Anterior cingulate cortex (tissue), 58 donors: ENCODE measurements at regions not wholly inside any gene's neighbourhood (a gene's known extent, or its start where the extent isn't known, plus 50 kb on each side); places are given as distances from the start of the nearest gene placed in this dataset.
"Not testable (repeated sequence)": the region's sequence is repeated elsewhere in the genome, so short reads cannot be mapped to it uniquely, and the experiment has no call there.

Source experiments
- DNase-seq, 58 donors: peaks; one replicate each; lab custom pipeline; 2025; lab: John Stamatoyannopoulos, UW

DNA sequence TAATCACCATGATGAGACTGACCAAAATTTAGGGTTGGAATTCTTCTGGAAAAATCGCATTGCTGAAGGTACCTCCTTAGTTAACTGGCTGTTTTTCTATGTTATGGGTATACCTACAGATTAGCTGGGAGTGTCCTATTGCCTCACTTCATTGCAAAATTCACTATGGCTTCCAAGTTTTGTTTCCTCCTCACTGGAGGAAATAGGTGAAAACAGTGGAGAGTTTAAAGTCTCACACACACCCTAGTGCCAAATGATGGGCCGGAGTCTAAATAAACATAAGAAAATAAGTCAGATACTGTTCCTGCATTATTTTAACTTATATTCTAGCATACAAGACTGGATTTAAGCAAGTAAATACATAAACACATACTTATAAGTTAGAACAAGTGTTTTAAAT, 98.2 kb downstream of the AHR start:
- DNase-seq = no peak

DNA sequence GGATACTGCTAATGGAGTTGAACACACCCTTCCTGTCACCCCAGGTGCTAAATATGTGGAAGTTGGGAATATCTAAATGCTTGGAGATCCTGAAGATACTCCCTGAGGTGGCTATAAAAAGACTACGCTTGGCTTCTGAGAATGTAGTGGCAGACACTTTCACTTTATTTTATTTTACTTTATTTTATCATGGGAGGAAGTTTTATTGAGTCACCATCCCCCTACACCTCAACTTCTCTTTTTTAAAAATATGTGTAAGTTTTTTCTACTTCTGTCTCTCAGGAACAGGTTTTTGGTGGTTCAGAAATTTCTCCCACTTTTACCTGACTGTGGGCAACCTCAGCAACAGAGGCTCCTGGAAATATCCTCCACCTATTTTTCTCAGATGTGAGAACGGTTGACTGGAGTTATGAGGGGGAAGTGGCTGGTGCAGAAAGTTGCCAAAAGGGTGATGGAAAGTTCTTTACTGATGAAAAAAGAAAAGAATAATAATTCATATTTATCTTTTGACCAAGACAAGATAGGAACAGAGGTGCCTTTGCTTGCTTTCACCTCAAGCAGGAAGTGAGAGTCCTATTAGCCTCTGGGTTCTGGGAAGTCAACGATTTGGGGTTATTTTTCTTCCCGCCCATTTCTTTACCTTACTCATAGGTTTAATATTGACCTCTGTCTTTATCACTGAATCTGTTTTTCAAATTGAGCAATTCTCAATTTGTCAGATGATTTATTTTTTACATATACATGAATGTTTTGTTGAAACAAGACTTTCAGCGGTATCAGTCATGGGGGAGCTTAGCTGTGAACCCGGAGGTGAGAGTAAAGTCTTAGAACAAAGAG, 103.6 kb downstream of the AHR start:
- no peak for DNase-seq

DNA sequence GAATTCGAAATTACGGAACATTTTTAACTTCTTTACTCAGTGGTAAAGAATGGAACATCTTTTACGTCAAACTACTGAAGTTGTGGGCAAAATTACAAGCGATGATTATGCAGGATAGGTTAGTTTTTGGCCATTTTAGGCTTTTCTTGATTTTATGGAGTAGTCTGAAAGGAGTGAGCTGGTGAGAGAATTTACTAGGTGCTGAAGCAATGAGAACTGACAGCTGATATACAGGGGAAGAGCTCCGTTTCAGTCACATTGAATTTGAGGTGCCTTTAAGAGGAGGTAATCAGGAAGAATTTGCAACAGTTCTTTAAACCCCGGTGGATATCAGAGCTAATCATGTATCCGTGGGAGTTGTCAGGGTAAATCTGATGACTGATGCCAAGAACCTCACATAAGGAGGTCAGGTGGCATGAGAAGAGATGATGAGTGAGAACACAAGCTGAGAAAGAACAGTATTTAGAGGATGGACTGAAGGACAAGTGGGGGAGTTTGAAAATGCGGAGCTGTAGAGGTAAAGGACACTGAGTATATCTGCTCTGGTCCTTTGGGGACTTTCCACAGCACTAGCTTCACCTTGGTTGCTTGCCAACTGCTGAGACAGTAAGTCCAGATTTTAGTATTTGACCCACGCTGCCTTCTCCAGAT, 104.3 kb downstream of the AHR start:
- DNase-seq = no peak

DNA sequence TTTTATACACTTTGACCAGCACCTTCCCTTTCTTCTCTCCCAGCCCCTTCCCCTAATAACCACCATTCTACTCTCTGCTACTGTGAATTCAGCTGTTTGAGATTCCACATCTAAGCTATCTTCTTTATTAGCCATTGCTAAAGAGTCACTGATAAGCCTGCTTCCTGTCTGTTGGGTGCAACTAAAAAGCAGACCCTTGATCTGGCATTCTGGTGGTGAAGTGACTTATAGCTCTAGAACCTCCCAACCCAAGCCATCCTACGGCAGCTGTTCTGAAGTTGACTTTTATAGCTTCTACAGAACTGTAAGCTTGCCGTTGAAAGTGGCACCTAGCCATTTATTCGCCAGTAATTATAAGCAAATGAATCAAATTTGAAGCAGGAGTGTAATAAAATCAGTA, 105.6 kb downstream of the AHR start:
- no peak for DNase-seq

DNA sequence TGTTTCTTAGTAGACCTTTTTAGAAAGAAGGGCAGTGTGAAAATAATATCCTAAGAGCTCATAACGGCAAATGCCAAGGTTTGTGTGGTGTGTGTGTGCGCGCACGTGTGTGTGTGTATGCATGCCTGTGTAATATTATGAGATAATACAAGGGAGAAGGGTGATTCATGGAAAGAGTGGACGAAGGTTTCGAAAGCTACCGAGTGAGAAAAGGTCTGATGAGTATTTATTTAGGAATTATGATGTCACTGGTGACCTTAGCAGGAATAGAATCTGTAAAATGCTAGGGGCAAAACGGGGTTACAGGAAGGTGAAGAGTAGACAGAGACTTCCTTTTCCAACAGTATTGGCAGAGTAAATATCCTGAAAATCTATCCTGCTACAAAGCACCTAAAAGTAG, 107.3 kb downstream of the AHR start:
- DNase-seq = no peak

DNA sequence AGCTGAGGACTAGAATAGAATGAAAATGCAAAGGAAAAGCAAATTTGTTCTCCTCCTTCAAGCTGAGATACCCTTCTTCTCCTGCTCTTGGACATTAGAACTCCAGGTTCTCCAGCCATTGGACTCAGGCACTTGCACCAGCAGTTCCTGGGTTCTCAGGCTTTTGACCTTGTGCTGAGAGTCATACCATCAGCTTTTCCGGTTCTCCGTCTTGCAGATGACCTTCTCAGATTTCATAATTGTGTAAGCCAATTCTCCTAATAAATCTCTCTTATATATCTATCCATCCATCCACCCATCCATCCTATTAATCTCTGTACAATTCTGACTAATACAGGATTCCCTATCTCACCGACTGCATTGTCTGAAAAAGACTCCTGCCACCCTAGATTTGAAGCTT, 108.3 kb downstream of the AHR start:
- DNase-seq = no peak

DNA sequence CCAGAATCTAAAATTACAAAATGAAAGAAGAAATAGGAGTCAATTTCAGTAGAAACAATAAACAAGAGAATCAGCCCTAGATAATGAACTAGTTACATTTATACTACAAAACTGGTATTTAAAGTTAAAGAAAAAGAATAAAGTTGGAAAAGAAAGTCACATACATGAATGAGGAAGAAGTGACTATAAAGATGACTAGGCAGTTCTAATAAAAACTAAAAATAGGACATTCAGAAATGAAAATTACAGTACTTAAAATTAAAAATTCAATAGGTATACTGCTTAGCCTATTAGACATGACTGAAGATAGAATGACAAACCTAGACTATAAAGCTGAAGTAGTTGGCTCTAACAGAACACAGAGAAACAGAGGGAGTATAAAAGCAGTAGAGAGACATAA, 108.8 kb downstream of the AHR start:
- no peak for DNase-seq

DNA sequence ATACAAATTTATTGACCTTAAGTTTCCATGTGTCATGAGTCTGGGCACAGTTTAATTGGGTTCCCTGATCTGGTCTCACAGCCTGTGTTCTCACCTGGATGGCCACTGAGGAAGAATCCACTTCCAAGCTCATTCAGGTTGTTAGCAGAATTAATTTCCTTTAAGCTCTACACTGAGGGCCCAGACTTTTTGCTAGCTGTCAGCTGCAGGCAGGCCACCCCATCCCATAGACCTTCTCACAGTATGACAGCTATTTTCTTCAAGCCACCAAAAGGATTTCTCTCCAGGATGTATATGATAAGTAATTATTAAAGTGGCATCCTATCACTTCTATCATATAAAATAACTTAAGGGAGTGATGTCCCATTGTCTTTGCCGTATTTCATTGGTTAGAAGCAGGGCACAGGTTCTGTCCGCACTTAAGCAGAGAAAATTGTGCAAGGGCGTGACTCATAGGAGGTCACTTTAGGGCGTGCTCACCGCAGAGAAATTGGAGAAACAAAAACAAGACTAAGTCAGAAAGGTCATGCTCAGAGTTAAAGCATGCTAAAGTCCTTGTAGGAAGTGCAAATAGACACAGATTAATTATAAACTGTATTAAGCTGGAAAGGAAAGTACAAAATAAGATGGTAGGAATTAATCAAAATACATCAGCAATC, 109.9 kb downstream of the AHR start:
- DNase-seq = no peak

DNA sequence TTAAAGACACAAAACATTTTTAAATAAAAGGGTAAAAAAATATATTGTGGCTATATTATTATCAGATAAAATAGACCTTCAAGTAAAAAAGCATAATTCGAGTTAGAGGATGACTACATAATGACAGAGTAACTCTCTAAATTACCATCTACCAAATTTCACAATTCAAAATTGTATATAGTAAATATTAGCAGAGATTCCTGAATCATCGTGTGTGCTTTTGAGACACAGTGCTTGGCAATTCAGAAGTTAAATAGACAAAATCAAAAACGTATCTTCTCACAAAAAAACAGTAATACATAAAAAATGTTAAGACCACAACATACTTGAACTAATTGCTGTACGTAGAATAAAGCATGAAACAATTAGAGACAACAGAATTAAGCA, 110.4 kb downstream of the AHR start:
- no peak for DNase-seq

DNA sequence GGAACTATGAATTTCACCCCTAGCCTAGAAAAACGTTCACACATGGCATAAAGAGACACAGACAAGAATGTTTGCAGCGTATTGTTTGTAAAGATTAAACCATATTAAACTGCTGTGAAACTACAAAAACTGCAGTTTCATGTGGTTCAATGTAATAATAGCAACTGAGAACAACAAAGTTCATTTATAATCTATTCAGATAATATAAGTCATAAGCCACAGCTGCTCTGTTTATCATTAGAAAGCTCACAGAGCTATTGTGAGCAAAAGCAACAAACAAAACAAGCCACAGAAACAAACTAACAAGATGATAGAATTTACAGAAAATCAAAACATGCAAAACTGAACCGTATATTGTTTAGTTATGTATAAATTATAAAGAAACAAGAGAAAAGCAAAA, 113.5 kb downstream of the AHR start:
- DNase-seq = no peak

DNA sequence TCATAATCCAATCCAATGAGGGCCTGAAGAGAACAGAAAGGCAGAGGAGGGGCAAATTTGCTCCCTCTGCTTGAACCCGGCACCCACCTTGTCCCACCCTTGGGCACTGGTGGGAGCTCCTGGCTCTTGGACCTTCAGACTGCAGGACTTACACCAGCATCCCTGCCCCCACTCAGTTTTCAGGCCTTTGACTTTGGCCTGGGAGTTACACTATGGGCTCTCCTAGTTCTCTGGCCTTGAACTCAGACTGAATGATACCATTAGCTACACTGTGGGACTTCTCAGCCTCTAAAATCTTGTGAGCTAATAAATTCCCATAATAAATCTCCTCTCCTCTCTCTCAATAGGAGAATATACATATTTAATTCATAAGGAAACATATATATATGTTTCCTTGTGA, 114.4 kb downstream of the AHR start:
- no peak for DNase-seq

DNA sequence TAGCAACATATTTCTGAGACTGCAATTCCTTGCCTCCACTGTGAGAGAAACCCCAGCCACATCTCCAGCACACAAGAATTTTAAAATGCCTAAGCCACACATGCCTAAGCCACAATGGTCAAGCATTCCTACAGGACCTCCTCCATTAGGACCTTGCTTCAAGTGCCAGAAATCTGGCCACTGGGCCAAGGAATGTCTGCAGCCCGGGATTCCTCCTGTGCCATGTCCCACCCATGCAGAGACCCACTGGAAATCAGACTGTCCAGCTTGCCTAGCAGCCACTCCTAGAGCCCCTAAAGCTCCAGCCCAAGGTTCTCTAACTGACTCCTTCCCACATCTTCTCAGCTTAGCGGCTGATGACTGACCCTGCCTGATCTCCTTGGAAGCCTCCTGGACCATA, 117.5 kb downstream of the AHR start:
- DNase-seq = no peak

DNA sequence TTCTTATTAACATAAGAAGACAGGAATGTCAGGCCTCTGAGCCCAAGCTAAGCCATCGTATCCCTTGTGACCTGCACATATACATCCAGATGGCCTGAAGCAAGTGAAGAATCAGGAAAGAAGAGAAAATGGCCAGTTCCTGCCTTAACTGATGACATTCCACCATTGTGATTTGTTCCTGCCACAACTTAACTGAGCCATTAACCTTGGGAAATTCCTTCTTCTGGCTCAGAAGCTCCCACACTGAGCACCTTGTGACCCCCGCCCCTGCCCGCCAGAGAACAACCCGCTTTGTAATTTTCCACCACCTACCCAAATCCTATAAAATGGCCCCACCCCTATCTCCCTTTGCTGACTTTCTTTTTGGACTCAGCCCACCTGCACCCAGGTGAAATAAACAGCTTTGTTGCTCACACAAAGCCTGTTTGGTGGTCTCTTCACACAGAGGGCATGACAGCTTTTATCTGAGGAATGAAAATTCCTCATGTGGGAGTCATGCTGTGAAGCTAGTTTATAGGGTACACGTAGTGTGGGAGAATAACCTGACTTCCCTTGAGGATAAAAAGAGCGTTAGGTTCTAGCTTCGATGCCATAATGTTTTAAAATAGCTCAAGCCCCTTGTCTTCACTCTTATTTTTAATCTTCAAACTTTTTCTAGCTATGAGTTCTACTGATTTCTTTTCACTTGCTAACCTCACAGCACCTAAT, 122.0 kb downstream of the AHR start:
- not testable (repeated sequence) for DNase-seq

DNA sequence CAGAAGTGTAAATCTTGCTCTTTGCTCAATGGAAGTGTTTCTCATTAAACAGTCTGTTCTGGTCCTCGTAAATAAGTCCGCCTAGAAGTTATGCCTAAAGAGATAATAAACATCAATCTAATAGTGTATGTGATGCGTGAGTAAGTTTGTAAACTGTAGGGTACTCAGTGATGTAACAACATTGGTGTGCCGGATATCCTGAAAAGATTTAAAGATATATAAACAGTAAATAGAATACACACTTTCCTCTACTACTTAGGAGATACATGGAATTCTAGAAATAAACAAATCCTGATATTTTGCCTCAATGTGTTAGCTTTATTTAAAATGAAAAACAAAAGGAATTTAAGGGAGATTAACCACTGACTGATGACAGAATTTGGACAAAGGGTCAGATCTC, 123.5 kb downstream of the AHR start:
- DNase-seq = no peak

DNA sequence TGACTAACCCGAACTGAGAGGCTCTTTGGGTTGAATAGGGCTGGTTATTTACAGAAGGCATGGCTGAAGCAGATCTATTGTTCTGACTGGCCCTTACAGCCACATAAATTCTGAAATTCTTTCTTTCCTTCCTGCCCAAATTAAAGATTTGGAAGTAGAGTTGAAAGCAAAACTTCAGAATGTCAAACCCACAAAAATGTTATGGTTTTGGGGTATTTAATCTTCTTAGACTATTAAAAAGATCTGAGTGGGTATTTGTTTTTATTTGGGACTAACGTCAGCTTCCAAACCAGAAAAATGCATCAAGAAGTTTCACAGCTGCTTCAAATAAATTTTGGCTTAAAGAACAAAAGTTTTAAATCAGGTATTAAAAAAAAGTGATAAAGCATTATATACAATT, 124.5 kb downstream of the AHR start:
- no peak for DNase-seq

DNA sequence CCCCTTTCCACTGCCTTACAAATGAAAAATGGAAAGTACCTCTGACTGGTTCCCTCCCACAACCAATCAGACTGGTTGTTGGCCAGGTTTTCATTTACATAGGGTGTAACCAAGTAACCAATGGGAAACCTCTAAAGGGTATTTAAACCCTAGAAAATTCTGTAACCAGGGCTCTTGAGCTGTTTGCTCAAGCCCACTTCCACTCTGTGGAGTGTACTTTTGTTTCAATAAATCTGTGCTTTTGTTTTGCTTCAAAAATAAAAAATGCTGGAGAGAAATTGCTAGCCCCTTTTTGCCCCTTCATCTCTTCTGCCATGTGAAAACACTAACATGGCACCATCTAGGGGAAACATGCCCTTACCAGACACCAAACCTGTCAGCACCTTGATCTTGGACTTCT, 129.5 kb downstream of the AHR start:
- no peak for DNase-seq

DNA sequence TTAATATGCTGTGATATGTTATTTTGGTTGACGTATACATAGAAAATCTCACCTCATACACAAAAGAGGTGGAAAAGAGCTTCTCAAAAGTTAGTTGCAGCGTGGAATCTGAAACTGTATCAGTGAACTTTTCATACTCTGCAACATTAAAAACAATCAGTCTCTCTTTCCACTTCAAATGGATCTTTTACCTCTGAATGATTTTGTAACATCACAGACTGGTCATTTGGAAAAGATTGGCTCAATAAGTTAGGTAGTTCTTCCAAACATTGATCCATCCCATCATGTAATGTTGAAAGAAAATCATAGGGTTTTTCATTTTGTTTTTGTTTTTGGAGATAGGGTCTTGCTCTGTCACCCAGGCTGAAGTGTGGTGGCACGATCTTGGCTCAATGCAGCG, 131.1 kb downstream of the AHR start:
- no peak for DNase-seq

DNA sequence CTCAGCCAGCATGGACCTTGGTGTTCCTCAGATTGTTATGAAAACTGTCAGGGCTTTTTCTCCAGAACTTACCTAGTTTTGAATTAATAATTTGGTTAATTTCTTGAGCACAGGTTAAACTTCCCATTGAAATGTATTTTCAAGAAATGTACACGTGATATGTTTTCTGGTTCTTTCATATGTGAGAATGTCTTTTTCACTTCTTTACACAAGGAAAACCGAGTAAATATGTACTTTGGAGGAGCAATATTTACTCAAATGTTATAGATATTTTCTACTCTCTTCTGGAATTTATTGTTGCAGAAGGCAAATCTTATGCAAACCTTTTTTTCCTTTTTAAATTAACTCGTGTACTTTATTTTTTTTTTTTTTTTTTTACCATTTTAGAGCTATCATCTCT, 134.3 kb downstream of the AHR start:
- DNase-seq = no peak

DNA sequence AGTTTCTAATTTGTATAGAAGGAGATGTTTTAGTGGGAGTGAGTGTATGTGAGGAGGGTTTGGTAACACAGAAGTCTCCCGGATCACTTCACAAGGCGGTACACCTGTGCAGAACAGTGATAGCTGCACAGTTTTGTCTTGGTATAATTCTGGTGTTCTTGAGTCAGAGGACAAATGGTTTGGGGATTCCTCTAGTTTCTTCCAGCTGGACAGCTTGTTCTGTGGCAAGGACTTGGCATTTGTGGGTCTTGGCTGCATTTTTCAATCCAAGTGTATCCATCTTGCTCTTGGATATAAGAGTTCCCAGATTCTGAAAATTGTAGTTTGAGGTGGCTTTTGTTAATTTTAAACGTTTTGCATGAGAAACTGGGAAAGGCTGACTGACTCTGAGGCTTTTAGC, 135.7 kb downstream of the AHR start:
- DNase-seq = no peak

DNA sequence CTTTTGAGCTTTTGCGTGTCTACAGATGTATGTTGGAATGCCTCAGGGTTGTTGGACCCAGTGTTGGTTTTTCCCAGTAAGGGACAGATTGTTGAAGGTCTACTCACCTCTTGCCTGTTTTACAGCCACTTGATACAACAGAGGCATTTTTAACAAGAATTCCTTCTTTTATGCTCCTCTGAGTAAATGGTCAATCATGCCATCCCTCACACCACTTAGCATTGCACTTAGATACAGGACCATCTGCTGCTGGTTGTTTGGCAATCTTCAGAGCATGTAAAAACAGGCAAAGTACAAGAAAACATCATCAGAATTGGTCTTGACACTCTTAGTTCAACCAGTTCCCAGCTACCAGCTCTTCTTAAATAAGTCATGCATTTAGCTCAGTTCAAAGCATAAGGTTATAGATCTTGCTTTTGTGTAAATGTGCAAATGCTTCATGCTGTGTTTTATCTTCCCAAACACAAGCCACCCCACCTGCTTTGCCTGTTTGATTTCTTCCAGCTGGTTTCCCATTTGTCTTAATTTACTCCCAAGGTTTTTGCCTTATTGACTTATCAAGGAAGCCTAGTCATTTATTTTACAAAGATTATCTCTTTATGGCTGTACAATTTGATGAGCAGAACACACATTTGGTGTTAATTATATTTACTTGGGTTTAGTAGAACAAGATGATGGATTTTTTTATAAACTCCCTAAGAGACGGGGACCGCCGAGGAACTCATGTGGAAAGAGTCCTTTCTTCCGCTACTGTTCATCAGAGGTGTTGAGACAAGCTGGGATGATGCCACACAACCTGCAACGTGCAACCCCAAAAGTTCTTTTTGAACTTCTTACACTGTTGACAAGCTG, 136.6 kb downstream of the AHR start:
- DNase-seq = no peak
